H9 (cell line): ENCODE measurements at regions not wholly inside any gene's neighbourhood (a gene's known extent, or its start where the extent isn't known, plus 50 kb on each side); places are given as distances from the start of the nearest gene placed in this dataset.

Experiments used
- DNase-seq: peaks from one replicate; pipeline ENCODE4 v3.0.0-alpha.2; 2017
- H2AFZ ChIP-seq: one replicate; pipeline ENCODE4 v1.6.1; 2013; ENCODE audit warnings: mild to moderate bottlenecking, low read length, control low read depth, moderate library complexity
- H2AK5ac ChIP-seq: 2 replicates; pipeline ENCODE4 v1.6.1; 2013; ENCODE audit warnings: low read length, control low read depth, mixed read lengths; ENCODE audit not compliant: insufficient read length
- H2BK120ac ChIP-seq: one replicate; pipeline ENCODE4 v1.6.1; 2013; ENCODE audit warnings: low read depth, mild to moderate bottlenecking, low read length, control low read depth, inconsistent platforms; ENCODE audit not compliant: poor library complexity, severe bottlenecking
- H2BK12ac ChIP-seq: 2 replicates; pipeline ENCODE4 v1.6.1; 2013; ENCODE audit warnings: low read length, control low read depth, mixed read lengths, low read depth; ENCODE audit not compliant: insufficient read length
- H2BK15ac ChIP-seq: 2 replicates; pipeline ENCODE4 v1.6.1; 2013; ENCODE audit warnings: low read depth, low read length, control low read depth
- H2BK20ac ChIP-seq: one replicate; pipeline ENCODE4 v1.6.1; 2013; ENCODE audit warnings: low read depth, mild to moderate bottlenecking, low read length, control low read depth, inconsistent platforms; ENCODE audit not compliant: poor library complexity, severe bottlenecking
- H2BK5ac ChIP-seq: 2 replicates; pipeline ENCODE4 v1.6.1; 2013; ENCODE audit warnings: low read length, control low read depth, mixed read lengths; ENCODE audit not compliant: insufficient read length
- H3K14ac ChIP-seq: 2 replicates; pipeline ENCODE4 v1.6.1; 2013; ENCODE audit warnings: low read length, control low read depth; ENCODE audit not compliant: insufficient read depth
- H3K18ac ChIP-seq: 2 replicates; pipeline ENCODE4 v1.6.1; 2013; ENCODE audit warnings: low read depth, mild to moderate bottlenecking, mixed read lengths, low read length, control low read depth; ENCODE audit not compliant: insufficient read length
- H3K23ac ChIP-seq: 2 replicates; pipeline ENCODE4 v1.6.1; 2013; ENCODE audit warnings: low read length, control low read depth, mixed read lengths, low read depth; ENCODE audit not compliant: insufficient read length
- H3K23me2 ChIP-seq: 2 replicates; pipeline ENCODE4 v1.6.1; 2013; ENCODE audit warnings: low read depth, mild to moderate bottlenecking, mixed read lengths, low read length, control low read depth; ENCODE audit not compliant: insufficient read length, poor library complexity, severe bottlenecking
- H3K27ac ChIP-seq: 2 replicates; pipeline ENCODE4 v1.5.1; 2013; ENCODE audit warnings: low read length, control low read depth, mixed read lengths, low read depth; ENCODE audit not compliant: insufficient read length
- H3K27me3 ChIP-seq: 2 replicates; pipeline ENCODE4 v1.6.1; 2013; ENCODE audit warnings: low read length, control low read depth, inconsistent platforms; ENCODE audit not compliant: insufficient read depth
- H3K4ac ChIP-seq: 2 replicates; pipeline ENCODE4 v1.6.1; 2013; ENCODE audit warnings: low read depth, mild to moderate bottlenecking, control low read depth, inconsistent platforms, low read length, moderate library complexity
- H3K4me1 ChIP-seq: 2 replicates; pipeline ENCODE4 v1.6.1; 2013; ENCODE audit warnings: low read length, control low read depth, inconsistent platforms; ENCODE audit not compliant: insufficient read depth
- H3K4me2 ChIP-seq: 2 replicates; pipeline ENCODE4 v1.6.1; 2013; ENCODE audit warnings: low read length, control low read depth, mixed read lengths; ENCODE audit not compliant: insufficient read length, insufficient read depth
- H3K56ac ChIP-seq: 2 replicates; pipeline ENCODE4 v1.6.1; 2013; ENCODE audit warnings: low read depth, mild to moderate bottlenecking, mixed read lengths, low read length, control low read depth; ENCODE audit not compliant: insufficient read length
- H3K79me1 ChIP-seq: 2 replicates; pipeline ENCODE4 v1.6.1; 2013; ENCODE audit warnings: low read depth, mild to moderate bottlenecking, moderate library complexity, low read length, control low read depth, inconsistent platforms; ENCODE audit not compliant: insufficient read depth, poor library complexity, severe bottlenecking
- H3K79me2 ChIP-seq: 2 replicates; pipeline ENCODE4 v1.6.1; 2013; ENCODE audit warnings: low read length, control low read depth, inconsistent platforms; ENCODE audit not compliant: insufficient read depth
- H3K9ac ChIP-seq: 2 replicates; pipeline ENCODE4 v1.6.1; 2013; ENCODE audit warnings: low read length, control low read depth, mixed read lengths; ENCODE audit not compliant: insufficient read length; ENCODE audit errors: extremely low read depth
- H3K9me3 ChIP-seq: one replicate; pipeline ENCODE4 v1.6.1; 2013; ENCODE audit warnings: low read depth, low read length, inconsistent platforms; ENCODE audit not compliant: control insufficient read depth
- H3T11ph ChIP-seq: one replicate; pipeline ENCODE4 v1.6.1; 2013; ENCODE audit warnings: mild to moderate bottlenecking, low read length, control low read depth, inconsistent platforms
- H4K20me1 ChIP-seq: one replicate; pipeline ENCODE4 v1.6.1; 2013; ENCODE audit not compliant: control insufficient read depth, insufficient read length, insufficient read depth
- H4K5ac ChIP-seq: 2 replicates; pipeline ENCODE4 v1.6.1; 2013; ENCODE audit warnings: low read depth, mild to moderate bottlenecking, mixed read lengths, low read length, control low read depth; ENCODE audit not compliant: insufficient read length
- H4K8ac ChIP-seq: replicated peaks from 2 replicates; pipeline ENCODE4 v1.6.1; 2013; ENCODE audit warnings: low read length, control low read depth, mixed read lengths, low read depth; ENCODE audit not compliant: insufficient read length
- H4K91ac ChIP-seq: 2 replicates; pipeline ENCODE4 v1.6.1; 2013; ENCODE audit warnings: low read depth, mild to moderate bottlenecking, moderate library complexity, mixed read lengths, low read length, control low read depth; ENCODE audit not compliant: insufficient read length
- H3K27ac Mint-ChIP-seq, 3 experiments: 2 replicates in 2 of 3; 3 replicates in 1 of 3; pipeline ENCODE4 v1.8.0; 2020 to 2021; ENCODE audit warnings: mixed read lengths in 3 of 3, mild to moderate bottlenecking in 1 of 3, moderate library complexity in 1 of 3
- H3K27me3 Mint-ChIP-seq: 2 replicates; pipeline ENCODE4 v1.8.0; 2021; ENCODE audit warnings: low read depth, mild to moderate bottlenecking, moderate library complexity, mixed read lengths
- H3K36me3 Mint-ChIP-seq, 3 experiments: 2 replicates in 2 of 3; 3 replicates in 1 of 3; pipeline ENCODE4 v1.8.0; 2020 to 2021; ENCODE audit warnings: low read depth in 3 of 3, mixed read lengths in 3 of 3; ENCODE audit not compliant: insufficient read depth in 1 of 3
- H3K4me1 Mint-ChIP-seq, 2 experiments: 2 replicates each; pipeline ENCODE4 v1.8.0; 2020; ENCODE audit warnings: mixed read lengths in 2 of 2
- H3K4me3 Mint-ChIP-seq, 2 experiments: 2 replicates in 1 of 2; 3 replicates in 1 of 2; pipeline ENCODE4 v1.8.0; 2020 to 2021; ENCODE audit warnings: mild to moderate bottlenecking in 2 of 2, mixed read lengths in 2 of 2, moderate library complexity in 1 of 2
- H3K9me3 Mint-ChIP-seq, 2 experiments: 2 replicates in 1 of 2; 3 replicates in 1 of 2; pipeline ENCODE4 v1.8.0; 2020; ENCODE audit warnings: mild to moderate bottlenecking in 2 of 2, mixed read lengths in 2 of 2, moderate library complexity in 1 of 2
- CTCF ChIP-seq: fragments of 200-600 bp; sonication (generic); conservative IDR thresholded peaks from 3 replicates; pipeline ENCODE4 v1.8.0; 2021; ENCODE audit warnings: antibody characterized with exemption, mild to moderate bottlenecking
- WGBS: extraction: QIAGEN DNeasy Blood & Tissue Kit; methylation state at CpG from one replicate; pipeline ENCODE4 v1.1.7; 2013; ENCODE audit warnings: missing lambda C conversion rate, low lambda C conversion rate, mixed read lengths; ENCODE audit not compliant: insufficient read length; ENCODE audit errors: extremely low coverage; 5-methylcytosine and 5-hydroxymethylcytosine counted together

GRCh38 chr14:85243321-85243720 is 286.6 kb upstream of the FLRT2 start:
- Mint-ChIP-seq H3K9me3 (no peaks in the 10 kb centered on the region), H3K4me3 (no peak overlapping the region), H3K4me1 (peaks cover 21% of the 10 kb centered on the region in 2 experiments), H3K36me3 (no peaks in the 10 kb centered on the region), H3K27me3 (no peaks in the 10 kb centered on the region), H3K27ac (no peak overlapping the region)
- DNase-seq, result no peak
- no peaks in the 10 kb centered on the region for H3K79me2 ChIP-seq
- H3K9me3 ChIP-seq, result no peaks in the 10 kb centered on the region
- TF ChIP-seq CTCF, result no peak
- H3K4ac ChIP-seq, result no peak overlapping the region
- H2BK12ac ChIP-seq, result no peak overlapping the region
- no peaks in the 10 kb centered on the region for H3K23me2 ChIP-seq
- H3T11ph ChIP-seq, result no peak overlapping the region
- no peaks in the 10 kb centered on the region for H3K4me1 ChIP-seq
- H3K79me1 ChIP-seq, result no peaks in the 10 kb centered on the region
- no peak overlapping the region for H2BK20ac ChIP-seq
- no peaks in the 10 kb centered on the region for H3K27me3 ChIP-seq
- no peak overlapping the region for H3K9ac ChIP-seq
- H4K5ac ChIP-seq, result no peak overlapping the region
- no peak overlapping the region for H3K18ac ChIP-seq
- no CpG with 5 or more reads among the region's 1 CpG for WGBS
- H2BK5ac ChIP-seq, result no peak overlapping the region
- H2BK120ac ChIP-seq, result no peak overlapping the region
- no peak overlapping the region for H3K56ac ChIP-seq
- no peak overlapping the region for H2BK15ac ChIP-seq
- no peak overlapping the region for H3K23ac ChIP-seq
- H4K8ac ChIP-seq, result no peak overlapping the region
- no peak overlapping the region for H2AFZ ChIP-seq
- no peak overlapping the region for H3K4me2 ChIP-seq
- no peak overlapping the region for H3K14ac ChIP-seq
- no peak overlapping the region for H3K27ac ChIP-seq
- no peaks in the 10 kb centered on the region for H4K20me1 ChIP-seq
- H4K91ac ChIP-seq, result no peak overlapping the region
- no peak overlapping the region for H2AK5ac ChIP-seq
